NB4 (cell line): ENCODE measurements at regions not wholly inside any gene's neighbourhood (a gene's known extent, or its start where the extent isn't known, plus 50 kb on each side); places are given as distances from the start of the nearest gene placed in this dataset.

Experiments used
- DNase-seq: peaks from one replicate; pipeline ENCODE4 v3.0.0; 2010; ENCODE audit warnings: low read depth
- H3K4me3 ChIP-seq: one replicate; pipeline ENCODE4 v1.5.1; 2011; ENCODE audit warnings: mild to moderate bottlenecking, low read depth, low read length, moderate library complexity
- CTCF ChIP-seq: IDR thresholded peaks from one replicate; pipeline ENCODE4 v1.5.1; 2012; ENCODE audit warnings: low read depth, low read length
- MAX ChIP-seq: IDR thresholded peaks from 2 replicates; pipeline ENCODE4 v1.6.1; 2011; ENCODE audit warnings: low read depth, low read length
- MYC ChIP-seq: IDR thresholded peaks from 2 replicates; pipeline ENCODE4 v1.6.1; 2011; ENCODE audit warnings: low read depth, low read length
- POLR2A ChIP-seq: IDR thresholded peaks from 2 replicates; pipeline ENCODE4 v1.6.1; 2011; ENCODE audit warnings: mild to moderate bottlenecking; ENCODE audit not compliant: insufficient read length; ENCODE audit errors: extremely low read depth

DNA sequence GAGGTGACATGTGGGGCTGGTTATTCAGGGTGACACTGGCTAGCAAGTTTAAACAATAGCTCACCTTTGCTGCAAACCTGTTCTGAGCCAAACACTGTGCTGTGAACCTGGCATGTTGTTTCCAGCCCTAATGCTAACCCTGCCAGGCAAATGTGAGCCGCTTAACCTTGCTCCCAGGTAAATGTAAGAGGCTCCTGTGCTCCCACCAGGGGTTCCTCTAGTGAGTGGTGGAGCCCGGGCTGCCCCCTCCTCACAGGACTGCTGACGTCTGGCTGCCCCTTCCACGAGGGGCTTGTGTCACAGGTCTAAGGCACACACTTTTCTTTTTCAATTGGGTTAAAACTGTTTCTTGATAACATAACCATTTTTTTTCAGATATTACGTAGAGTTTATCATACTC lies 223.7 kb downstream of the DCDC2C start:
- TF ChIP-seq MAX = no peak
- TF ChIP-seq MYC = no peak
- TF ChIP-seq CTCF = no peak
- TF ChIP-seq POLR2A = no peak
- H3K4me3 ChIP-seq = no peak overlapping the region
- no peak for DNase-seq

DNA sequence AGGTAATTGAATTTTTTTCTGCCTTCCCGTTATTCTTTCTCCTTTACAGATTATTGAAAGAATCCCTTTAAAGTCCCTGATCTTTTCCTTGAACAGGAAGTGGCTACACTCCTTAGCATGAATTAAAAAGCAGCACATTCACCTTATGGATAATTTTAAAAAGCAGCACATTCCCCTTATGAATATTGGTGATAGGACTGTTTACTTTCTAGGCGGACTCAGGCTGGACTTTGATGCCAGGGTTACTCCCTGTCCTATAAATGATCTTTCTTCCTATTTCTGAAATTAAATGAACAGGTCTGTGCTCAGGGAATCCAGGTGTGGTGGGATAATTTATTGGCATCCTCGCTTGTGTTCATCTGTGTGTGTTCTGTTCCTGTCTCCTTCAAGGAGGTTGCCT lies 226.0 kb downstream of the DCDC2C start:
- no peak for DNase-seq
- no peak for TF ChIP-seq MYC
- TF ChIP-seq MAX = no peak
- TF ChIP-seq CTCF = no peak
- no peak for TF ChIP-seq POLR2A

GRCh38 chr2:3930246-3930645 lies 226.9 kb downstream of the DCDC2C start:
- TF ChIP-seq MYC (no peak), MAX (no peak), CTCF (no peak), POLR2A (no peak)
- H3K4me3 ChIP-seq = no peak overlapping the region
- DNase-seq = no peak

More for the DNA sequence above, 226.0 kb downstream of the DCDC2C start:
- H3K4me3 ChIP-seq = no peak overlapping the region

DNA sequence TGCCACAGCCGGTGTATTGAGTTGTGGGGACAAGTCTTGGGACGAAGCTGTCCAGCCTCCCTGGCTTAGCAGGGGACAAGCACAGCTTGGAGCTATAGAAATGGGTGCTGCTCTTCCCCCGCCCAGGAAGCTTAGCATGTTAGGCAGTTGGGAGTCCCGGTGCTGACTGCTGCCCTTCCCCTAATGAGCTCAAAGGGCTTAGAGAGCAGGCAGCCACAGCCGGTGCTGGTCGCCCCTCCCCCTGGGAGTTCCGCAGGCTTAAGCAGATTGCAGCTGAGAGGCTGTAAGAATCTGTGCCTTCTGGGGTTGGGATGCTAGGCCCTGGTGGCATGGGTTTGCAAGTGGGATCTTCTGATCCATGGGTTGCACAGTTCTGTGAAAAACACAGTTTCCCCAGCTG lies 237.3 kb downstream of the DCDC2C start:
- TF ChIP-seq MAX (no peak), POLR2A (no peak), CTCF (no peak), MYC (no peak)
- H3K4me3 ChIP-seq = no peak overlapping the region
- no peak for DNase-seq

DNA sequence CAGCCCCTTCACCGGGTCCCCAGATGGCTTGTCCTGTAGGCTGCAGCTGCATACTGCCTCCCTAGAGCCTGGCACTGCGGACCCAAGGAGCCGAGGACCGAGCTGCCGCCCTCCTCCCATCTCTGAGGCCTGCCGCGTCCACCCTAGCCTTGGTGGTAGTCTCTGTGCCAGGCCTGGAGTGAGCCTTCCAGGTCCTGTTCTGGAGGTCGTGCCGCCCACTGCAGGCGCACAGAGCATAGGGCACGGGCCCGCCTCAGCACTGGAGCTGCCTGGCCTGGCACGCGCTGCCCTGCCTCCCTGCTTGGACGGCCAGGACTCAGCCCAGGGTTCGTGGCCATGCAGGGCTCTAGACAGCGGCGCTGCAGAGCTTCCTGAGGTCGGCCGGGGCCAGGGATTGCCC lies 239.5 kb downstream of the DCDC2C start:
- TF ChIP-seq CTCF (no peak), MAX (no peak), MYC (no peak), POLR2A (no peak)
- no peak overlapping the region for H3K4me3 ChIP-seq
- no peak for DNase-seq

GRCh38 chr2:3944071-3944470 lies 240.7 kb downstream of the DCDC2C start:
- H3K4me3 ChIP-seq = no peak overlapping the region
- no peak for TF ChIP-seq POLR2A
- TF ChIP-seq MAX = no peak
- no peak for TF ChIP-seq MYC
- TF ChIP-seq CTCF = no peak
- DNase-seq = no peak
